Caco-2 (cell line): ENCODE measurements at regions not wholly inside any gene's neighbourhood (a gene's known extent, or its start where the extent isn't known, plus 50 kb on each side); places are given as distances from the start of the nearest gene placed in this dataset.

ENCODE experiments used
- BruUV-seq: library from RNA; stranded (reverse); fragments of 400-500 nt; replicated peaks from 2 replicates; lab custom pipeline; 2021; lab: Mats Ljungman, UMichigan
- CTCF ChIA-PET: fragments of 300-600 bp; sonication (Branson Sonifier 250); formaldehyde crosslinking; loops from one replicate; lab custom pipeline; 2022; ENCODE audit warnings: antibody characterized with exemption; lab: Charles Lee
- POLR2A ChIA-PET: fragments of 300-600 bp; sonication (Branson Sonifier 250); formaldehyde crosslinking; loops from one replicate; lab custom pipeline; 2022; ENCODE audit warnings: antibody characterized with exemption; lab: Charles Lee
- DNase-seq, 2 experiments: peaks; one replicate each; pipeline versions ENCODE4 v3.0.0 to v3.0.0-alpha.2; 2020 to 2022
- H3K27me3 ChIP-seq: replicated peaks from 2 replicates; pipeline ENCODE4 v1.6.0; 2011; ENCODE audit warnings: low read length; ENCODE audit not compliant: control insufficient read depth, insufficient read depth
- H3K36me3 ChIP-seq: 2 replicates; pipeline ENCODE4 v1.5.1; 2011; ENCODE audit warnings: low read length; ENCODE audit not compliant: control insufficient read depth, insufficient read depth
- H3K4me1 ChIP-seq: fragments of 250-450 bp; sonication (Bioruptor Pico); 2 replicates; pipeline ENCODE4 v1.5.1; 2020; ENCODE audit warnings: mild to moderate bottlenecking
- H3K4me3 ChIP-seq: 2 replicates; pipeline ENCODE4 v1.5.1; 2011; ENCODE audit warnings: low read depth, mild to moderate bottlenecking, control low read depth, low read length
- H3K9me3 ChIP-seq: fragments of 250-450 bp; sonication (Bioruptor Pico); 2 replicates; pipeline ENCODE4 v1.5.1; 2020; ENCODE audit warnings: mild to moderate bottlenecking, moderate library complexity
- H3K27ac Mint-ChIP-seq: one replicate; pipeline ENCODE4 v1.8.0; 2022; ENCODE audit warnings: mixed read lengths; ENCODE audit not compliant: unreplicated experiment
- H3K27me3 Mint-ChIP-seq: one replicate; pipeline ENCODE4 v1.8.0; 2022; ENCODE audit warnings: mixed read lengths; ENCODE audit not compliant: insufficient read depth, unreplicated experiment
- H3K36me3 Mint-ChIP-seq: one replicate; pipeline ENCODE4 v1.8.0; 2022; ENCODE audit warnings: mild to moderate bottlenecking, mixed read lengths; ENCODE audit not compliant: insufficient read depth, unreplicated experiment
- H3K4me1 Mint-ChIP-seq: one replicate; pipeline ENCODE4 v1.8.0; 2022; ENCODE audit warnings: low read depth, mixed read lengths; ENCODE audit not compliant: unreplicated experiment
- H3K4me3 Mint-ChIP-seq: one replicate; pipeline ENCODE4 v1.8.0; 2022; ENCODE audit warnings: mild to moderate bottlenecking, moderate library complexity, mixed read lengths; ENCODE audit not compliant: unreplicated experiment
- H3K9me3 Mint-ChIP-seq: one replicate; pipeline ENCODE4 v1.8.0; 2022; ENCODE audit warnings: mixed read lengths; ENCODE audit not compliant: unreplicated experiment
- intact Hi-C: fragments of 100-400 bp; cut with micrococcal nuclease; formaldehyde crosslinking; loops from one replicate; pipeline ENCODE4 v1.10.0; 2022; ENCODE audit not compliant: unreplicated experiment
- TF ChIP-seq, protein P1 (sequence below), 2 experiments: fragments of 200-600 bp in 1 of 2; IDR thresholded peaks; 1 replicate in 1 of 2; 2 replicates in 1 of 2; pipeline versions ENCODE4 v1.5.1 to v1.8.0; 2011 to 2022; ENCODE audit warnings: antibody characterized with exemption in 1 of 2, control low read depth in 1 of 2, inconsistent platforms in 1 of 2, low read depth in 1 of 2, low read length in 1 of 2, mild to moderate bottlenecking in 1 of 2, moderate library complexity in 1 of 2; ENCODE audit not compliant: insufficient read depth in 1 of 2, severe bottlenecking in 1 of 2, unreplicated experiment in 1 of 2

DNA sequence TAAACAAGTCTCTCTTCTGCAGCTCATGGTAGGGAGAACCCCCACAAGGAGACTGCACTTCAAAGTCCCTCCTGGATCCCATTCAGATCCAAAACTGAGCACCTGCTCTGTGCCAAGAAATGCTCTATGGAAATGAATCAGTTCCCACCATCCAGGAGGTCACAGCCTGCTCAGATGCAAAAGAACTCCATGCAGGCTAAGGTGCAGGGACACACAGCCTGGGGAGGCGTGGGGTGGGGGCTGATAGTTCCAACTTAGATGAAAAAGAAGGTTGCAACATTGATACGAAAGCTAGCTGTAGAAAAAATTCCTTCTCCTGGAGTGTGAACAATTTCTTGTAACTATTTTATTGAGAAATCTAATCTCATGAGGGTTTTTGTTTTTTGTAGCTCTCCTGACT lies 111.0 kb upstream of the TMEM170B start:
- POLR2A ChIA-PET = no interaction called here
- DNase-seq = no peak
- H3K4me1 Mint-ChIP-seq = peaks cover 49% of the 10 kb centered on the region
- H3K27ac Mint-ChIP-seq = peak overlapping the region; percentile 62
- no peaks in the 10 kb centered on the region for H3K9me3 Mint-ChIP-seq
- intact Hi-C loops = no loop called here
- Histone ChIP-seq H3K36me3 (no peaks in the 10 kb centered on the region), H3K27me3 (no peaks in the 10 kb centered on the region), H3K9me3 (no peaks in the 10 kb centered on the region), H3K4me1 (peaks cover 49% of the 10 kb centered on the region), H3K4me3 (no peak overlapping the region)
- no peak overlapping the region for H3K4me3 Mint-ChIP-seq
- CTCF ChIA-PET = no interaction called here
- TF ChIP-seq, protein P1, sequence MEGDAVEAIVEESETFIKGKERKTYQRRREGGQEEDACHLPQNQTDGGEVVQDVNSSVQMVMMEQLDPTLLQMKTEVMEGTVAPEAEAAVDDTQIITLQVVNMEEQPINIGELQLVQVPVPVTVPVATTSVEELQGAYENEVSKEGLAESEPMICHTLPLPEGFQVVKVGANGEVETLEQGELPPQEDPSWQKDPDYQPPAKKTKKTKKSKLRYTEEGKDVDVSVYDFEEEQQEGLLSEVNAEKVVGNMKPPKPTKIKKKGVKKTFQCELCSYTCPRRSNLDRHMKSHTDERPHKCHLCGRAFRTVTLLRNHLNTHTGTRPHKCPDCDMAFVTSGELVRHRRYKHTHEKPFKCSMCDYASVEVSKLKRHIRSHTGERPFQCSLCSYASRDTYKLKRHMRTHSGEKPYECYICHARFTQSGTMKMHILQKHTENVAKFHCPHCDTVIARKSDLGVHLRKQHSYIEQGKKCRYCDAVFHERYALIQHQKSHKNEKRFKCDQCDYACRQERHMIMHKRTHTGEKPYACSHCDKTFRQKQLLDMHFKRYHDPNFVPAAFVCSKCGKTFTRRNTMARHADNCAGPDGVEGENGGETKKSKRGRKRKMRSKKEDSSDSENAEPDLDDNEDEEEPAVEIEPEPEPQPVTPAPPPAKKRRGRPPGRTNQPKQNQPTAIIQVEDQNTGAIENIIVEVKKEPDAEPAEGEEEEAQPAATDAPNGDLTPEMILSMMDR (IDR thresholded peaks at IDR 0.05; ENCODE audit: insufficient read depth in 1 of 2, low read depth in 1 of 2, low read length in 1 of 2, severe bottlenecking in 1 of 2, unreplicated experiment in 1 of 2) = no peak
- no TSS peak for BruUV-seq
- H3K36me3 Mint-ChIP-seq = peaks cover 6% of the 10 kb centered on the region
- H3K27me3 Mint-ChIP-seq = no peaks in the 10 kb centered on the region

DNA sequence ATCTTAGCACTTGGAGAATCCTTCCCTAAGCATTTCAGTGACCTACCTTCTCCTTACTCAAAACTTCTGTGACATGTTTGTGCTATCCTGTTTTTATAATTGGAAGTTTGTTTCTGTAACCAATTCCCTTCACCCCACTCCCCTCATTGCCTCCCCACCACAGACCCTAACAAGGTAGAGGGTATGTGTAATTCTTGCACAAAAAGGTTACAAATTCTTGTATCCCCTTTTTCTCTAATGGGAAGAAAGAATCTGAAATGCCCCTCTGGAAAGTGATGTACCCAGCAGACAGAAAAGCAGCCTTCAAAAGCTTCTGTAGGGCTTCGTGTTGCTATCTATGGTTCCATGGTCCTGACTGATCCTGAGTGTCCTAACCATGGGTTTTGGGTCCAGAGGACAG lies 111.7 kb upstream of the TMEM170B start:
- Mint-ChIP-seq H3K4me3 (no peak overlapping the region), H3K27ac (peak overlapping the region; percentile 62), H3K27me3 (no peaks in the 10 kb centered on the region), H3K4me1 (peaks cover 44% of the 10 kb centered on the region), H3K9me3 (no peaks in the 10 kb centered on the region), H3K36me3 (peaks cover 6% of the 10 kb centered on the region)
- no peak overlapping the region for H3K4me3 ChIP-seq
- BruUV-seq = no TSS peak
- POLR2A ChIA-PET = interaction anchor here (0.6 kb wide), 1 partner anchor 193 kb away, joined by 3 read pairs; the partner anchor contains the start of gene NEDD9
- TF ChIP-seq, protein P1 (IDR thresholded peaks at IDR 0.05; ENCODE audit: insufficient read depth in 1 of 2, low read depth in 1 of 2, low read length in 1 of 2, severe bottlenecking in 1 of 2, unreplicated experiment in 1 of 2) = no peak
- no peak for DNase-seq
- CTCF ChIA-PET = no interaction called here
- peaks cover 47% of the 10 kb centered on the region for H3K4me1 ChIP-seq
- no peaks in the 10 kb centered on the region for H3K9me3 ChIP-seq
- intact Hi-C loops = loop anchor here (1.0 kb wide), 2 partner anchors 8 to 36 kb away; no protein-coding TSS in a partner anchor
- H3K27me3 ChIP-seq = no peaks in the 10 kb centered on the region
- H3K36me3 ChIP-seq = no peaks in the 10 kb centered on the region

DNA sequence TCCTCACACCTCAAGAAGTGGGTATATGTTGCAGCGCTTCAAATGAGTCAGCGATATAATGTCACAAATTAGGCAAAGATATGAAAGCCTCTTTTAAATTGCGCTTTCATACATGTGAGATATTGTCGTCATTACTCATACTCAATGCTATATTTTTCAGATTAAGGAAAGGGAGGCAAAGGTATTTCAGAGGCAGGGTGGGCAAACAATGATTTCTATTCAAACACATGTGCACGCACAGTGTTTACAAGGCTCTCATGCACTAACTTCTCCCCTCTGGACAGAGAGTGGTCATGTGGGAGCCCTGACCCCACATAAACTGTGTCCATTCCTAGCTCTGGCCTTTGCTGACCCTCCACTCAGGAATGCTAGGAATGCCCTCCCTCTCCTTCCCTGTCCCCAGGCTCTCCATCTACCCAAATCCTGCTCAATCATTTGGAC lies 112.1 kb upstream of the TMEM170B start:
- peaks cover 46% of the 10 kb centered on the region for H3K4me1 Mint-ChIP-seq
- ChIA-PET POLR2A (interaction anchor here (0.6 kb wide), 1 partner anchor 193 kb away, joined by 3 read pairs; the partner anchor contains the start of gene NEDD9), CTCF (no interaction called here)
- H3K27me3 Mint-ChIP-seq = no peaks in the 10 kb centered on the region
- peak; percentile 62 to 75 for DNase-seq
- no peaks in the 10 kb centered on the region for H3K9me3 Mint-ChIP-seq
- H3K36me3 Mint-ChIP-seq = peaks cover 6% of the 10 kb centered on the region
- no peaks in the 10 kb centered on the region for H3K36me3 ChIP-seq
- TF ChIP-seq, protein P1 (IDR thresholded peaks at IDR 0.05; ENCODE audit: insufficient read depth in 1 of 2, low read depth in 1 of 2, low read length in 1 of 2, severe bottlenecking in 1 of 2, unreplicated experiment in 1 of 2) = no peak
- BruUV-seq = no TSS peak
- H3K27ac Mint-ChIP-seq = peak overlapping the region; percentile 62
- intact Hi-C loops = loop anchor here (1.0 kb wide), 2 partner anchors 9 to 35 kb away; no protein-coding TSS in a partner anchor
- H3K4me3 ChIP-seq = no peak overlapping the region
- H3K4me3 Mint-ChIP-seq = no peak overlapping the region
- H3K27me3 ChIP-seq = no peaks in the 10 kb centered on the region
- H3K4me1 ChIP-seq = peaks cover 47% of the 10 kb centered on the region
- no peaks in the 10 kb centered on the region for H3K9me3 ChIP-seq
